Naive thymus-derived CD4-positive, alpha-beta T cell (primary cell): ENCODE measurements at regions not wholly inside any gene's neighbourhood (a gene's known extent, or its start where the extent isn't known, plus 50 kb on each side); places are given as distances from the start of the nearest gene placed in this dataset.

Experiments
- ATAC-seq: fragments of 150-1000 bp; cut with Tn5 transposase; 2 replicates; pipeline ENCODE4 v1.10.0; 2021; ENCODE audit warnings: mild to moderate bottlenecking, moderate library complexity
- CTCF ChIA-PET: fragments of 350-600 bp; sonication (Branson Sonifier 250); formaldehyde crosslinking; loops from one replicate; lab custom pipeline; 2021; ENCODE audit warnings: antibody characterized with exemption; lab: Charles Lee
- POLR2A ChIA-PET: fragments of 350-600 bp; sonication (Branson Sonifier 250); formaldehyde crosslinking; loops from one replicate; lab custom pipeline; 2021; ENCODE audit warnings: antibody characterized with exemption, inconsistent platforms; lab: Charles Lee
- DNase-seq, 9 donors: peaks; one replicate each; pipeline versions ENCODE4 v3.0.0 to v3.0.0-alpha.2; 2020 to 2022; ENCODE audit warnings: mixed read lengths in 1 of 9
- H3K27ac ChIP-seq: one replicate; pipeline ENCODE4 v1.7.0; 2013; ENCODE audit warnings: mild to moderate bottlenecking, low read depth, low read length, moderate library complexity
- H3K27me3 ChIP-seq, 2 donors: one replicate each; pipeline ENCODE4 v1.7.0; 2013; ENCODE audit warnings: low read length in 2 of 2, mild to moderate bottlenecking in 2 of 2, moderate library complexity in 2 of 2; ENCODE audit not compliant: control insufficient read depth in 2 of 2, insufficient read depth in 2 of 2
- H3K36me3 ChIP-seq, 3 experiments: 1 replicate in 2 of 3; 2 replicates in 1 of 3; pipeline ENCODE4 v1.7.0; 2013; ENCODE audit warnings: low read length in 3 of 3, mild to moderate bottlenecking in 3 of 3, moderate library complexity in 1 of 3; ENCODE audit not compliant: insufficient read depth in 3 of 3, control insufficient read depth in 2 of 3
- H3K4me1 ChIP-seq, 2 donors: one replicate each; pipeline ENCODE4 v1.7.0; 2013; ENCODE audit warnings: low read length in 2 of 2, mild to moderate bottlenecking in 2 of 2, moderate library complexity in 1 of 2; ENCODE audit not compliant: control insufficient read depth in 2 of 2, insufficient read depth in 2 of 2
- H3K4me3 ChIP-seq: 2 replicates; pipeline ENCODE4 v1.7.0; 2013; ENCODE audit warnings: mild to moderate bottlenecking, low read length
- H3K9me3 ChIP-seq, 3 experiments: 1 replicate in 2 of 3; 2 replicates in 1 of 3; pipeline ENCODE4 v1.7.0; 2013; ENCODE audit warnings: low read length in 3 of 3; ENCODE audit not compliant: control insufficient read depth in 2 of 3
- H3K27ac Mint-ChIP-seq, 9 donors: one replicate each; pipeline ENCODE4 v1.8.0; 2020 to 2022; ENCODE audit warnings: mixed read lengths in 9 of 9, mild to moderate bottlenecking in 8 of 9, moderate library complexity in 5 of 9, inconsistent platforms in 2 of 9
- H3K27me3 Mint-ChIP-seq, 5 donors: one replicate each; pipeline ENCODE4 v1.8.0; 2021 to 2022; ENCODE audit warnings: mixed read lengths in 5 of 5, mild to moderate bottlenecking in 1 of 5
- H3K36me3 Mint-ChIP-seq, 5 donors: one replicate each; pipeline ENCODE4 v1.8.0; 2020 to 2022; ENCODE audit warnings: mixed read lengths in 5 of 5, mild to moderate bottlenecking in 3 of 5, inconsistent platforms in 1 of 5
- H3K4me1 Mint-ChIP-seq, 7 donors: one replicate each; pipeline ENCODE4 v1.8.0; 2020 to 2022; ENCODE audit warnings: mixed read lengths in 7 of 7, mild to moderate bottlenecking in 3 of 7, inconsistent platforms in 1 of 7
- H3K4me3 Mint-ChIP-seq, 10 donors: one replicate each; pipeline ENCODE4 v1.8.0; 2020 to 2022; ENCODE audit warnings: mild to moderate bottlenecking in 10 of 10, mixed read lengths in 10 of 10, moderate library complexity in 6 of 10, inconsistent platforms in 2 of 10
- H3K9me3 Mint-ChIP-seq, 11 donors: one replicate each; pipeline ENCODE4 v1.8.0; 2020 to 2022; ENCODE audit warnings: mixed read lengths in 11 of 11, mild to moderate bottlenecking in 4 of 11, inconsistent platforms in 1 of 11, moderate library complexity in 1 of 11
- intact Hi-C, 2 donors: fragments of 100-400 bp; cut with micrococcal nuclease; formaldehyde crosslinking; loops; one replicate each; pipeline ENCODE4 v1.15.1; 2023

DNA sequence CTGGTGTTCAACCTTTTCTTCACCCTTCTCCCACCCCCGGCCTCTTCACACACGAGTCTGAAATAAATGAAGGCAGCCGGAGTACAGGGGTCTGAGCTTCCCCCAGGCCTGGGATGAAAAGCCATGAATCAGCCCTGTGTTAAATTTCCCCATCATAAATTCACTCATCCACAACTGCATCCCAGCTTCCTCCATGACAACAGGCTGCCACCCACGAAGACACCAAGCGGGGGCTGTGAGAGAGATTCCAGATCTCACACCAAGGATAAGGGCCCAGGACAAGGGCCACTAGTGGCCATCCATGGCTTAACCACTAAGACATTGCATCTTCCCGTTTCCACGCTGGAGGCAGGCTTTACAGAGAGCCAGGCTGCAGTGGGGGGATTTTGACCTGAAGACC lies 93.9 kb upstream of the NCOR2 start:
- peaks cover 0 to 6% (median 1%) of the 10 kb centered on the region in 5 donors for H3K36me3 Mint-ChIP-seq
- no peak overlapping the region for H3K27ac Mint-ChIP-seq
- intact Hi-C loops = no loop called here
- Histone ChIP-seq H3K27me3 (no peaks in the 10 kb centered on the region), H3K9me3 (no peaks in the 10 kb centered on the region), H3K36me3 (no peaks in the 10 kb centered on the region), H3K4me3 (no peak overlapping the region), H3K4me1 (no peaks in the 10 kb centered on the region), H3K27ac (no peak overlapping the region)
- H3K4me1 Mint-ChIP-seq = peaks cover 0 to 6% (median 0%) of the 10 kb centered on the region in 7 donors
- H3K27me3 Mint-ChIP-seq = peaks cover 0 to 5% (median 0%) of the 10 kb centered on the region in 5 donors
- CTCF ChIA-PET = no interaction called here
- POLR2A ChIA-PET = no interaction called here
- no peak overlapping the region for H3K4me3 Mint-ChIP-seq
- ATAC-seq (no peak), DNase-seq (no peak)
- peaks cover 0 to 20% (median 7%) of the 10 kb centered on the region in 11 donors for H3K9me3 Mint-ChIP-seq

DNA sequence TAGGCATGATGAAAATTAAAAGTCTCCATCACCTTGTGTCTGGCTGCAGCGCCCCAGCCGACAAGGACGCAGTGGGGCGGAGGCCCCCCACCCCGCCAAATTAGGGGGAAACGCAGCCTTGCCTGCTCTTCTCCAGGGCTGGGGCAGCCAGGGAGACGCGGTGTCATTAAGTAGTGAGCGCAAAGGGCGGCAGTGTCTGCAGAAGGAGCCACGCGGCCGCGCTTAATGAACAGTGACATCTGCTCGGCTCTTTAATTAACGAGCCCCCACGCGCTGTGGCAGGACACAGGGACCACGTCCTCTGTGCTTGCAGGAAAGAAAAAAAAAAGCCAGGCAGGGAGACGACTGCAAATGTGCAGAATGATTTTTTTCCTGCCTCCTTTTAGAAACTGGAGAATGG lies 93.4 kb upstream of the NCOR2 start:
- H3K27me3 Mint-ChIP-seq = peaks cover 0 to 8% (median 0%) of the 10 kb centered on the region in 5 donors
- no peak overlapping the region for H3K4me3 ChIP-seq
- H3K27me3 ChIP-seq = no peaks in the 10 kb centered on the region
- no peaks in the 10 kb centered on the region for H3K9me3 ChIP-seq
- H3K4me3 Mint-ChIP-seq = no peak overlapping the region
- ChIA-PET CTCF (no interaction called here), POLR2A (no interaction called here)
- H3K36me3 Mint-ChIP-seq = peaks cover 0 to 6% (median 1%) of the 10 kb centered on the region in 5 donors
- no peaks in the 10 kb centered on the region for H3K4me1 ChIP-seq
- H3K27ac Mint-ChIP-seq = no peak overlapping the region
- no peaks in the 10 kb centered on the region for H3K36me3 ChIP-seq
- intact Hi-C loops = no loop called here
- no peak for ATAC-seq
- no peak for DNase-seq
- peaks cover 0 to 9% (median 0%) of the 10 kb centered on the region in 7 donors for H3K4me1 Mint-ChIP-seq
- H3K9me3 Mint-ChIP-seq = peaks cover 0 to 17% (median 7%) of the 10 kb centered on the region in 11 donors
- no peak overlapping the region for H3K27ac ChIP-seq

DNA sequence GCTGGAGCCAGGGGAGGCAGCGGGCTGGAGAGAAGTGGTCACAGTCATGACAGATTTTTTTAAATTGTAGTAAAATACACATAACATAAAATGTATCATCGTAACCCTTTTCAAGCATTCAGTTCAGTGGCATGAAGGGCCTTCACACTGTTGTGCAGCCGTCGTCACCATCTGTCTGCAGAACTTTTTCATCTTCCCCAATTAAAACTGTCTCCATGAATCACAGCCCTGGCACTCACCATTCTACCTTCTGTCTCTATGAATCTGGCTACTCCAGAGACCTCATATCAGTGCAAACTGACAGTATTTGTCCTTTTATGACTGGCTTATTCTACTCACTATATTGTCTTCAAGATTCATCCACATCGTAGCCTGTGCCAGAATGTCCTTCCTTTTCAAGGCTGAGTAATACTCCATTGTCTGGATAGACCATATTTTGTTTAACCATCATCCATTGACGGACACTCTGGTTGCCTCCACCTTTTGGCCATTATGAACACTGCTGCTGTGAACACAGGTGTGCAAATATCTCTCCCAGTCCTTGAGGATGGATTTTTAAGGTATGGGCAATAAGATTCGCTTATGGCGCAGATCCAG lies 91.5 kb upstream of the NCOR2 start:
- ChIA-PET POLR2A (no interaction called here), CTCF (no interaction called here)
- ATAC-seq = no peak
- H3K36me3 ChIP-seq = no peaks in the 10 kb centered on the region
- H3K36me3 Mint-ChIP-seq = peaks cover 0 to 6% (median 0%) of the 10 kb centered on the region in 5 donors
- no peaks in the 10 kb centered on the region for H3K4me1 ChIP-seq
- no peak overlapping the region for H3K4me3 ChIP-seq
- peaks cover 0 to 8% (median 0%) of the 10 kb centered on the region in 7 donors for H3K4me1 Mint-ChIP-seq
- peaks cover 0 to 17% (median 7%) of the 10 kb centered on the region in 11 donors for H3K9me3 Mint-ChIP-seq
- no peaks in the 10 kb centered on the region for H3K9me3 ChIP-seq
- no peak for DNase-seq
- no peak overlapping the region for H3K4me3 Mint-ChIP-seq
- no peak overlapping the region for H3K27ac Mint-ChIP-seq
- peaks cover 0 to 8% (median 0%) of the 10 kb centered on the region in 5 donors for H3K27me3 Mint-ChIP-seq
- intact Hi-C loops = no loop called here
- H3K27ac ChIP-seq = no peak overlapping the region
- H3K27me3 ChIP-seq = no peaks in the 10 kb centered on the region

DNA sequence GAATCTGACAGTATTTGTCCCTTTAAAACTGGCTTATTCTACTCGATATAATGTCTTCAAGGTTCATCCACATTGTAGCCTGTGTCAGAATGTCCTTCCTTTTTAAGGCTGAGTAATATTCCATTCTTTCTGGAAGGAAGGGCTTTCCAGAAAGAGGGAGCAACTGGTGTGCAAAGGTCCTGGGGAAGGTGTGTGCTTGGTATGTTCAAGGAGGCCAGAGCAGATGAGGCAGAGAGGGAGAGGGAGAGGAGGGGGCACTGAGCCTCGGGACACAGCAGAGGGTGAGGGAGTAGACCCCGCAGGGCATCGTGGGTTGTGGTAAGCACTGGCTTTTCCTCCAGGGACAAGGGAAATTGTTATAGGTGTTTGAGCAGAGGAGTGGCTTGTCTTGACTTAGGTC lies 90.9 kb upstream of the NCOR2 start:
- Mint-ChIP-seq H3K9me3 (peaks cover 0 to 15% (median 6%) of the 10 kb centered on the region in 11 donors), H3K27me3 (peaks cover 0 to 11% (median 0%) of the 10 kb centered on the region in 5 donors), H3K27ac (no peak overlapping the region), H3K4me3 (no peak overlapping the region), H3K36me3 (peaks cover 0 to 6% (median 0%) of the 10 kb centered on the region in 5 donors), H3K4me1 (peaks cover 0 to 8% (median 0%) of the 10 kb centered on the region in 7 donors)
- Histone ChIP-seq H3K4me1 (no peaks in the 10 kb centered on the region), H3K4me3 (no peak overlapping the region), H3K27ac (no peak overlapping the region), H3K36me3 (no peaks in the 10 kb centered on the region), H3K27me3 (no peaks in the 10 kb centered on the region), H3K9me3 (no peaks in the 10 kb centered on the region)
- no peak for ATAC-seq
- POLR2A ChIA-PET = no interaction called here
- DNase-seq = no peak
- intact Hi-C loops = no loop called here
- CTCF ChIA-PET = no interaction called here

DNA sequence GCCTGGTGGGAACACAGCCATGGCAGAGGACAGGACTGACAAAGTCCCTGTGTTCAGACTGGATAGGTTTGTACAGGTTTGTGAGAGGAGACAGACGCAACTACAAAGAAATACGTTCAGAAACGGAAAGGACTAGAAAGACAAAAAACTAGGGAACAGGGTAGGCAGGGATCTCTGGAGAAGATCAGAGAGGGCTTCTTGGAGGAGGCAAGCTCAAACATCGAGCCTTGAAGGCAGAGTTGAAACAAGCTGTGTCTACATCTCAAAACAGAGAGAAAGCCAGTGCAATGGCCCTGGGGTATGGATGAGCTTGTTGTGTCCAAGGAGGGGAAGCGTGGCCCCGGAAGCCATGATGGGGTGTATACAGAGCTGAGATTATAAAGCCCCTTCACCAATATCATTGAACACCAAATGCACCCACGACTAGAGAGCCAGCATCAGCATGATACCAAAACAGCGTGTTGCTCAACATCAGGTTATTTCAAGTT lies 89.6 kb upstream of the NCOR2 start:
- Mint-ChIP-seq H3K27ac (no peak overlapping the region), H3K9me3 (peaks cover 0 to 4% (median 0%) of the 10 kb centered on the region in 11 donors), H3K36me3 (no peaks in the 10 kb centered on the region), H3K4me3 (no peak overlapping the region), H3K27me3 (peaks cover 0 to 10% (median 0%) of the 10 kb centered on the region in 5 donors), H3K4me1 (peaks cover 0 to 8% (median 0%) of the 10 kb centered on the region in 7 donors)
- Histone ChIP-seq H3K4me3 (no peak overlapping the region), H3K36me3 (no peaks in the 10 kb centered on the region), H3K9me3 (no peaks in the 10 kb centered on the region), H3K4me1 (no peaks in the 10 kb centered on the region), H3K27ac (no peak overlapping the region), H3K27me3 (no peaks in the 10 kb centered on the region)
- ATAC-seq (no peak), DNase-seq (no peak)
- ChIA-PET CTCF (interaction anchor here (0.6 to 0.7 kb wide), 2 partner anchors 111 to 954 kb away, joined by 3 to 4 read pairs; no protein-coding TSS in a partner anchor), POLR2A (interaction anchor here (0.6 kb wide), 1 partner anchor 24 kb away, joined by 3 read pairs; no protein-coding TSS in a partner anchor)
- intact Hi-C loops = no loop called here

DNA sequence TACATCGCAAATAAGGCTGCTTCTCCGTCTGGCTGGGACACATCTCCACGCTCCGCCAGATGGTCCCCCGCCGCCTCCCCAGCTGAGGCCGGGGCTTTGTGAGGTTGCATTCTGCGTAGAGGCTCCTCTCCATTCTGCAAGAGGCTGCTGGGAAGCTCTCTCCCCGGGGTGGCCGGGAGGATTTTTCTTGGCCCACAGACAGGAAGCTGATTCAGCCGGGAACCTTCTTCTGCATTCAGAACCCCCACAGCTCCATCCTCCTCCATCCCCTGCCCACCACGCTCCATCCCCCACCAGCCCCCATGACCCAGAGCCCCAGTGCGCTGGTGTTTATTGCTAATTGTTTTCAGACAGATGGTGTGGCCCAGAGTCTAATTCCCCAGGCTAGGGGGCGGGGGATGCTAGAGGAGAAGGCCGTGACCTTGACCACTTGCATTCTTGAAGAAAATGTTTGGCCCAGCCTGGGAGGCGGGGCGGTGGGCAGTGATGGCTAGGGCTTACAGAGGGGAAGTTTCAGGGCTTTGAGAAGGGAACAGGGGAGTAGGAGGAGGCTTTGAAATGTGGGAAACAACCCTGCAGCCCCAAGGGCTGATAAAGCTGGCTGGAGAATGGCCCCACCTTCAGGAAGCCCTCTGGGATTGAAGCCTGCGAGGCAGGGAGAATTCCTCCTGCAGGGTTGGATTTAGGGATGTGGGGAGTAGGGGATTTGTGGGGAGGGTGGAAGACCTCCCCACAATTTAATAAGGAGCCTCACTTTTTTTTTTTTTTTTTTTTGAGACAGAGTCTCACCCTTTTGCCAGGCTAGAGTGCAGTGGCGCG lies 88.5 kb upstream of the NCOR2 start:
- DNase-seq = no peak
- peaks cover 0 to 8% (median 0%) of the 10 kb centered on the region in 7 donors for H3K4me1 Mint-ChIP-seq
- Histone ChIP-seq H3K36me3 (no peaks in the 10 kb centered on the region), H3K27me3 (no peaks in the 10 kb centered on the region), H3K9me3 (no peaks in the 10 kb centered on the region), H3K4me1 (no peaks in the 10 kb centered on the region), H3K4me3 (no peak overlapping the region), H3K27ac (no peak overlapping the region)
- ATAC-seq = peak; percentile 60
- intact Hi-C loops = no loop called here
- H3K27me3 Mint-ChIP-seq = peaks cover 0 to 10% (median 0%) of the 10 kb centered on the region in 5 donors
- H3K4me3 Mint-ChIP-seq = no peak overlapping the region
- H3K27ac Mint-ChIP-seq = no peak overlapping the region
- CTCF ChIA-PET = interaction anchor here (0.7 kb wide), 1 partner anchor 953 kb away, joined by 3 read pairs; no protein-coding TSS in a partner anchor
- H3K36me3 Mint-ChIP-seq = no peaks in the 10 kb centered on the region
- H3K9me3 Mint-ChIP-seq = peaks cover 0 to 4% (median 0%) of the 10 kb centered on the region in 11 donors
- POLR2A ChIA-PET = interaction anchor here (0.8 kb wide), 1 partner anchor 11 kb away, joined by 3 read pairs; no protein-coding TSS in a partner anchor
